HCT116 (cell line): ENCODE measurements at regions not wholly inside any gene's neighbourhood (a gene's known extent, or its start where the extent isn't known, plus 50 kb on each side); places are given as distances from the start of the nearest gene placed in this dataset.

Experiments used
- ATAC-seq: fragments of 200-7000 bp; cut with Tn5 transposase; 2 replicates; pipeline ENCODE4 v1.9.1; 2020; ENCODE audit warnings: mild to moderate bottlenecking, moderate library complexity
- BruUV-seq: library from RNA; stranded (reverse); fragments of 400-500 nt; replicated peaks from 2 replicates; lab custom pipeline; 2021; lab: Mats Ljungman, UMichigan
- CTCF ChIA-PET: fragments of 300-600 bp; sonication (Branson Sonifier 250); formaldehyde crosslinking; loops from one replicate; lab custom pipeline; 2021; ENCODE audit warnings: antibody characterized with exemption; lab: Charles Lee
- POLR2A ChIA-PET: fragments of 300-600, 350-600 bp; sonication (Branson Sonifier 250); formaldehyde crosslinking; loops from one replicate; lab custom pipeline; 2021; ENCODE audit warnings: antibody characterized with exemption; lab: Charles Lee
- RAD21 ChIA-PET, 2 experiments: fragments of 300-600 bp; sonication (Branson Sonifier 250); formaldehyde crosslinking; loops; one replicate each; lab custom pipeline; 2023; ENCODE audit warnings: low total read pairs in 2 of 2; ENCODE audit not compliant: uncharacterized antibody in 2 of 2, unreplicated experiment in 2 of 2, low non-redundant PET in 1 of 2; lab: Charles Lee
- DNase-seq: peaks from one replicate; pipeline ENCODE4 v3.0.0-alpha.2; 2010; ENCODE audit warnings: low read depth, low spot score
- H2AFZ ChIP-seq: fragments of 200-600 bp; shearing (Covaris generic), sonication (generic); 2 replicates; pipeline ENCODE4 v1.6.1; 2017; ENCODE audit warnings: low read depth, mixed run types, mixed read lengths, antibody characterized with exemption, low read length; ENCODE audit not compliant: poor library complexity, severe bottlenecking
- H3K27ac ChIP-seq: 2 replicates; pipeline ENCODE4 v1.5.1; 2012; ENCODE audit warnings: low read depth, low read length
- H3K27me3 ChIP-seq: fragments of 200-600 bp; sonication (generic); 2 replicates; pipeline ENCODE4 v1.6.1; 2016; ENCODE audit warnings: mixed run types, low read length, mixed read lengths; ENCODE audit not compliant: insufficient read depth
- H3K36me3 ChIP-seq, 2 experiments: fragments of 200-500 bp in 1 of 2; fragments of 200-600 bp in 1 of 2; sonication (Bioruptor generic) in 1 of 2; sonication (generic) in 1 of 2; 2 replicates each; pipeline versions ENCODE4 v1.5.1 to v1.6.1; 2014 to 2016; ENCODE audit warnings: low read length in 2 of 2, inconsistent platforms in 1 of 2, mixed read lengths in 1 of 2, mixed run types in 1 of 2; ENCODE audit not compliant: insufficient read depth in 2 of 2, control insufficient read depth in 1 of 2
- H3K4me1 ChIP-seq, 2 experiments: fragments of 200-600 bp in 1 of 2; sonication (generic) in 1 of 2; 2 replicates each; pipeline versions ENCODE4 v1.5.1 to v1.6.1; 2012 to 2017; ENCODE audit warnings: low read length in 2 of 2, inconsistent platforms in 1 of 2, mild to moderate bottlenecking in 1 of 2, mixed read lengths in 1 of 2, mixed run types in 1 of 2, moderate library complexity in 1 of 2; ENCODE audit not compliant: insufficient read depth in 2 of 2, control insufficient read depth in 1 of 2
- H3K4me2 ChIP-seq: fragments of 200-600 bp; sonication (generic); 2 replicates; pipeline ENCODE4 v1.6.1; 2017; ENCODE audit warnings: mixed run types, low read length, mixed read lengths
- H3K4me3 ChIP-seq, 2 experiments: fragments of 200-600 bp in 1 of 2; sonication (generic) in 1 of 2; replicated peaks in 1 of 2; 2 replicates each; pipeline ENCODE4 v1.5.1; 2011 to 2016; ENCODE audit warnings: low read length in 2 of 2, control low read depth in 1 of 2, low read depth in 1 of 2, mild to moderate bottlenecking in 1 of 2, mixed read lengths in 1 of 2, mixed run types in 1 of 2
- H3K79me2 ChIP-seq: fragments of 200-600 bp; sonication (generic); 2 replicates; pipeline ENCODE4 v1.6.1; 2017; ENCODE audit warnings: mild to moderate bottlenecking, mixed run types, low read length, moderate library complexity, mixed read lengths; ENCODE audit not compliant: insufficient read depth
- H3K9ac ChIP-seq: fragments of 200-600 bp; sonication (generic); 2 replicates; pipeline ENCODE4 v1.6.1; 2016; ENCODE audit warnings: low read length, mixed read lengths
- H3K9me2 ChIP-seq: fragments of 200-600 bp; sonication (generic), shearing (Covaris generic); 2 replicates; pipeline ENCODE4 v1.6.1; 2017; ENCODE audit warnings: mixed run types, mild to moderate bottlenecking, moderate library complexity; ENCODE audit not compliant: insufficient read depth
- H3K9me3 ChIP-seq, 2 experiments: fragments of 200-500 bp in 1 of 2; fragments of 200-600 bp in 1 of 2; sonication (Bioruptor generic) in 1 of 2; sonication (generic) in 1 of 2; 2 replicates each; pipeline ENCODE4 v1.6.1; 2014 to 2017; ENCODE audit warnings: low read length in 2 of 2, mixed read lengths in 2 of 2, inconsistent platforms in 1 of 2, low read depth in 1 of 2, mild to moderate bottlenecking in 1 of 2, mixed run types in 1 of 2, moderate library complexity in 1 of 2; ENCODE audit not compliant: control insufficient read depth in 1 of 2, insufficient read depth in 1 of 2
- H4K20me1 ChIP-seq: fragments of 200-600 bp; sonication (generic), shearing (Covaris generic); 2 replicates; pipeline ENCODE4 v1.6.1; 2017; ENCODE audit warnings: mixed run types, mild to moderate bottlenecking, moderate library complexity; ENCODE audit not compliant: insufficient read depth
- CBX3 ChIP-seq: IDR thresholded peaks from 2 replicates; pipeline ENCODE4 v1.6.1; 2012; ENCODE audit warnings: low read depth
- ELF1 ChIP-seq: IDR thresholded peaks from 2 replicates; pipeline ENCODE4 v1.6.1; 2012; ENCODE audit warnings: low read depth, borderline replicate concordance
- FOSL1 ChIP-seq: IDR thresholded peaks from 2 replicates; pipeline ENCODE4 v1.6.1; 2012; ENCODE audit warnings: low read depth
- JUND ChIP-seq: IDR thresholded peaks from 2 replicates; pipeline ENCODE4 v1.6.1; 2012
- POLR2A ChIP-seq: IDR thresholded peaks from 2 replicates; pipeline ENCODE4 v1.7.0; 2011; ENCODE audit warnings: borderline replicate concordance; ENCODE audit not compliant: insufficient read depth, insufficient read length; ENCODE audit errors: extremely low read depth
- POLR2AphosphoS5 ChIP-seq: IDR thresholded peaks from 2 replicates; pipeline ENCODE4 v1.6.1; 2011; ENCODE audit warnings: mild to moderate bottlenecking, low read depth, low read length, moderate library complexity
- SIN3A ChIP-seq: IDR thresholded peaks from 2 replicates; pipeline ENCODE4 v1.6.1; 2012; ENCODE audit warnings: low read depth
- SRF ChIP-seq: IDR thresholded peaks from 2 replicates; pipeline ENCODE4 v1.6.1; 2012; ENCODE audit warnings: low read depth
- YY1 ChIP-seq: IDR thresholded peaks from 2 replicates; pipeline ENCODE4 v1.6.1; 2011; ENCODE audit warnings: low read length, low read depth, moderate library complexity, mild to moderate bottlenecking; ENCODE audit not compliant: insufficient replicate concordance; ENCODE audit errors: extremely low read depth
- ZBTB33 ChIP-seq: IDR thresholded peaks from 2 replicates; pipeline ENCODE4 v1.6.1; 2011; ENCODE audit warnings: mild to moderate bottlenecking, low read length, moderate library complexity; ENCODE audit not compliant: insufficient replicate concordance; ENCODE audit errors: extremely low read depth
- ZFX ChIP-seq: fragments of 450-650 bp; IDR thresholded peaks from 2 replicates; pipeline ENCODE4 v1.6.1; 2017
- intact Hi-C: fragments of 100-400 bp; cut with micrococcal nuclease; formaldehyde crosslinking; loops from 2 replicates; pipeline ENCODE4 v1.10.0; 2022

GRCh38 chr3:25265284-25265683 is 162.8 kb upstream of the RARB start (continued):
- TF ChIP-seq ZBTB33: no peak

GRCh38 chr3:25266677-25267076 is 161.4 kb upstream of the RARB start:
- no peak overlapping the region for H3K4me3 ChIP-seq
- H3K27me3 ChIP-seq: no peaks in the 10 kb centered on the region
- no peaks in the 10 kb centered on the region for H3K9me3 ChIP-seq
- no peaks in the 10 kb centered on the region for H3K36me3 ChIP-seq
- no peak for ATAC-seq
- POLR2A ChIA-PET: no interaction called here
- H3K27ac ChIP-seq: no peak overlapping the region
- RAD21 ChIA-PET: no interaction called here
- H3K9me2 ChIP-seq: no peaks in the 10 kb centered on the region
- no peaks in the 10 kb centered on the region; the same call in 1 of the 2 replicates for H4K20me1 ChIP-seq
- H2AFZ ChIP-seq: no peak overlapping the region
- intact Hi-C loops: no loop called here
- no peaks in the 10 kb centered on the region for H3K79me2 ChIP-seq
- no peak overlapping the region for H3K9ac ChIP-seq
- no TSS peak for BruUV-seq
- H3K4me1 ChIP-seq: no peaks in the 10 kb centered on the region
- DNase-seq: no peak
- no peak overlapping the region for H3K4me2 ChIP-seq
- CTCF ChIA-PET: no interaction called here
- TF ChIP-seq ZFX (no peak), POLR2A (no peak), FOSL1 (no peak), CBX3 (no peak), YY1 (no peak), ELF1 (no peak), SRF (no peak), JUND (no peak), SIN3A (no peak), POLR2AphosphoS5 (no peak)
